Progenitor cell of endocrine pancreas (in vitro differentiated cells): ENCODE measurements at regions not wholly inside any gene's neighbourhood (a gene's known extent, or its start where the extent isn't known, plus 50 kb on each side); places are given as distances from the start of the nearest gene placed in this dataset.

ENCODE experiments used
- DNase-seq: peaks from one replicate; pipeline ENCODE4 v3.0.0; 2021; ENCODE audit warnings: low spot score; ENCODE audit not compliant: unreplicated experiment
- H3K27ac Mint-ChIP-seq: 2 replicates; pipeline ENCODE4 v1.8.0; 2021; ENCODE audit warnings: mild to moderate bottlenecking, moderate library complexity, mixed read lengths
- H3K27me3 Mint-ChIP-seq: 2 replicates; pipeline ENCODE4 v1.8.0; 2021; ENCODE audit warnings: mixed read lengths
- H3K36me3 Mint-ChIP-seq: 2 replicates; pipeline ENCODE4 v1.8.0; 2022; ENCODE audit warnings: mixed read lengths; ENCODE audit not compliant: insufficient read depth
- H3K4me1 Mint-ChIP-seq: 2 replicates; pipeline ENCODE4 v1.8.0; 2021; ENCODE audit warnings: low read depth, mixed read lengths
- H3K4me3 Mint-ChIP-seq: 2 replicates; pipeline ENCODE4 v1.8.0; 2021; ENCODE audit warnings: low read depth, mild to moderate bottlenecking, moderate library complexity, mixed read lengths
- H3K9me3 Mint-ChIP-seq: 2 replicates; pipeline ENCODE4 v1.8.0; 2021; ENCODE audit warnings: low read depth, mixed read lengths
- CTCF ChIP-seq: fragments of 200-600 bp; sonication (generic); IDR thresholded peaks from one replicate; pipeline ENCODE4 v1.5.0; 2021; ENCODE audit warnings: antibody characterized with exemption, mild to moderate bottlenecking; ENCODE audit not compliant: unreplicated experiment

- Mint-ChIP-seq H3K4me3 (no peak overlapping the region), H3K27me3 (no peaks in the 10 kb centered on the region), H3K4me1 (no peaks in the 10 kb centered on the region), H3K27ac (no peak overlapping the region), H3K9me3 (peaks cover 63% of the 10 kb centered on the region), H3K36me3 (no peaks in the 10 kb centered on the region)
- DNase-seq = no peak
- no peak for TF ChIP-seq CTCF
Observed at GRCh38 chr7:64614812-64615211, 51.1 kb upstream of the ZNF107 start.

DNA sequence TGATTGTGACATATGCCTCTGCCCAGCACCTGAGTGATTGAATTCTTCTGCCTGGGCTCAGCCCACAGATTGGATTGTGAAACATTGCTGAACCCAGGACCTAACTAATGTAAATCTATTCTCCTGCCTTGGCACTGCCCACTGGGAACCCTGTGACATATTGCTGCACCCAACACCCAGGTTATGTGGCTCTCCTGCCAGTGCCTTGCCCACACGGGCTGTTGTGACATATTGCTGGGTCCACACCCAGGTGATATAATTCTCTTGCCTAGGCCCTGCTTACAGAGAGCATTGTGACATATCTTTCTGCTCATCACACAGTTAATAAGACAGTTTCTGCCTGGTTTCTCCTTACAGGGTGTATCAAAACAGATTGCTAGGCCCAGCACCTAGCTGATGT lies 50.8 kb upstream of the ZNF680 start:
- Mint-ChIP-seq H3K27ac (no peak overlapping the region), H3K9me3 (peaks cover 67% of the 10 kb centered on the region), H3K4me1 (no peaks in the 10 kb centered on the region), H3K4me3 (no peak overlapping the region), H3K36me3 (no peaks in the 10 kb centered on the region), H3K27me3 (no peaks in the 10 kb centered on the region)
- no peak for TF ChIP-seq CTCF
- no peak for DNase-seq
